Prostate gland (tissue), 2 donors: ENCODE measurements at regions not wholly inside any gene's neighbourhood (a gene's known extent, or its start where the extent isn't known, plus 50 kb on each side); places are given as distances from the start of the nearest gene placed in this dataset.

ENCODE experiments used
- POLR2A ChIP-seq: fragments of 450-650 bp; IDR thresholded peaks from one replicate; pipeline ENCODE4 v1.6.1; 2016; ENCODE audit warnings: antibody characterized with exemption, mild to moderate bottlenecking
- POLR2AphosphoS5 ChIP-seq: sonication (generic); formaldehyde crosslinking; IDR thresholded peaks from one replicate; pipeline ENCODE4 v1.6.1; 2017; ENCODE audit warnings: antibody characterized with exemption
- TF ChIP-seq, protein P1 (sequence below), 4 experiments: fragments of 200-600 bp in 2 of 4; fragments of 450-650 bp in 2 of 4; sonication (generic) in 2 of 4; IDR thresholded peaks; 1 replicate in 3 of 4; 2 replicates in 1 of 4; pipeline ENCODE4 v1.5.1; 2016 to 2019; ENCODE audit warnings: antibody characterized with exemption in 4 of 4, mild to moderate bottlenecking in 2 of 4, moderate library complexity in 2 of 4

DNA sequence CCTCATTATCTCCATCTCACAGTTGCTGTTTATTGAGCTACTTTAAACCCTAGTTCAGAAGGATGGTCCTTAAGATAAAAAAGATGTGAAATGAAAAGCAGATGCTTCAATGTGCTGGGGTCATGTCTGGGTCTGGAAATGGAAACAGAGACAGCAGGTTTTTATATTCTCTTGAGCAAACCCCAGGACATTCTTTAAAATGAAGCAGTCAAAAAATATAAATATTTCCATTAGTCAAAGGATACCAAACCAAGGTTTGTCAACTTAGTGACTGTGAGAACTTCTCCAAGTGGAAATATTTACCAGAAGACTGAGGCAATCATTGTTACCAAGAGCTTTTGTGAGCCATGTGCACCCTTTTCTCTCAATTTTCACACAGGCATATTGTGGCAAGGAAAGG is 102.5 kb upstream of the DIO2 start:
- TF ChIP-seq, protein P1, sequence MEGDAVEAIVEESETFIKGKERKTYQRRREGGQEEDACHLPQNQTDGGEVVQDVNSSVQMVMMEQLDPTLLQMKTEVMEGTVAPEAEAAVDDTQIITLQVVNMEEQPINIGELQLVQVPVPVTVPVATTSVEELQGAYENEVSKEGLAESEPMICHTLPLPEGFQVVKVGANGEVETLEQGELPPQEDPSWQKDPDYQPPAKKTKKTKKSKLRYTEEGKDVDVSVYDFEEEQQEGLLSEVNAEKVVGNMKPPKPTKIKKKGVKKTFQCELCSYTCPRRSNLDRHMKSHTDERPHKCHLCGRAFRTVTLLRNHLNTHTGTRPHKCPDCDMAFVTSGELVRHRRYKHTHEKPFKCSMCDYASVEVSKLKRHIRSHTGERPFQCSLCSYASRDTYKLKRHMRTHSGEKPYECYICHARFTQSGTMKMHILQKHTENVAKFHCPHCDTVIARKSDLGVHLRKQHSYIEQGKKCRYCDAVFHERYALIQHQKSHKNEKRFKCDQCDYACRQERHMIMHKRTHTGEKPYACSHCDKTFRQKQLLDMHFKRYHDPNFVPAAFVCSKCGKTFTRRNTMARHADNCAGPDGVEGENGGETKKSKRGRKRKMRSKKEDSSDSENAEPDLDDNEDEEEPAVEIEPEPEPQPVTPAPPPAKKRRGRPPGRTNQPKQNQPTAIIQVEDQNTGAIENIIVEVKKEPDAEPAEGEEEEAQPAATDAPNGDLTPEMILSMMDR (IDR thresholded peaks at IDR 0.05), result no peak
- no peak for TF ChIP-seq POLR2A
- no peak for TF ChIP-seq POLR2AphosphoS5
